Astrocyte of the cerebellum (primary cell): ENCODE measurements at regions not wholly inside any gene's neighbourhood (a gene's known extent, or its start where the extent isn't known, plus 50 kb on each side); places are given as distances from the start of the nearest gene placed in this dataset.

Experiments
- DNase-seq: peaks from one replicate; pipeline ENCODE4 v3.0.0-alpha.2; 2011; ENCODE audit warnings: low read depth
- H3K4me3 ChIP-seq: 2 replicates; pipeline ENCODE4 v1.5.1; 2011; ENCODE audit warnings: mild to moderate bottlenecking, low read depth, low read length, moderate library complexity
- CTCF ChIP-seq: IDR thresholded peaks from 2 replicates; pipeline ENCODE4 v1.5.1; 2012; ENCODE audit warnings: low read length, low read depth, moderate library complexity, mild to moderate bottlenecking; ENCODE audit errors: missing control alignments
- in situ Hi-C: cut with HindIII; loops from 2 replicates; pipeline ENCODE4 v1.10.0; 2017; ENCODE audit warnings: low sequenced_read_pairs

DNA sequence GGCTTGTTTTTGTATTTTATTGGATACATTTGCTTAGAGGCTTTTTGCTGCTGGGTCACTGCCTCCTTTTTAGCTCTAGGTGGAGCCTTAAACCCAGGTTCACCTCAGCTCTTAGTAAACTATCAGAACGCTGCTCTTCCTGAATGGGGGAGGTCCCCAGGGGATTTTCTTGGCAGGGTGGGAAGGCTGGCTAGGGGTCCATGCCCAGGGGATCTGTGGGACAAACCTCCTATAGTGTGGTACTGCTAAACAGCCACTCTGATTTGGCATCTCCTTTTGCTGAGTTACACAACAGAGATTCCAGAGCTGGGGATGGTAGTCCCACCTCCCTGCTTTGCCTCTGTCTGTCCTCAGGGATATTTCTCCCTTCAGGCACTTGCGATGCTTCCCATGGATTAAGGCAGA, 204.9 kb downstream of the ZIC5 start:
- no peak overlapping the region for H3K4me3 ChIP-seq
- in situ Hi-C loops: no loop called here
- no peak for DNase-seq
- TF ChIP-seq CTCF: peak; percentile 50

DNA sequence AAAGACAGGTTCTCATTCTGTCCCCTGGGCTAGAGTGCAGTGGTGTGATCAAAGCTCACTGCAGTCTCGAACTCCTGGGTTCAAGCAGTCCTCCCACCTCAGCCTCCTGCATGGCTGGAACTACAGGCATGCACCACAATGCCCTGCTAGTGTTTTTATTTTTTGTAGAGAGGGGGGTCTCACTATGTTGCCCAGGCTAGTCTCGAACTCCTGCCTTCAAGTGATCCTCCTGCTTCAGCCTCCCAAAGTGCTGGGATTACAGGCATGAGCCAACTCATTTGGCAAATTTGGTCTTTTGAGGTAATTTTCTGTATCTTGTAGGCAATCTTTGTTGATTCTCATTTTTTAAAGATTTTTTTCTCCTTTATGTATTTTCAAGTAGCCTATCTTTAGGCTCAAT, 205.7 kb downstream of the ZIC5 start:
- no peak for DNase-seq
- H3K4me3 ChIP-seq: no peak overlapping the region
- TF ChIP-seq CTCF: no peak
- in situ Hi-C loops: no loop called here

GRCh38 chr13:99760456-99760855, 211.1 kb downstream of the ZIC5 start:
- no peak overlapping the region for H3K4me3 ChIP-seq

DNA sequence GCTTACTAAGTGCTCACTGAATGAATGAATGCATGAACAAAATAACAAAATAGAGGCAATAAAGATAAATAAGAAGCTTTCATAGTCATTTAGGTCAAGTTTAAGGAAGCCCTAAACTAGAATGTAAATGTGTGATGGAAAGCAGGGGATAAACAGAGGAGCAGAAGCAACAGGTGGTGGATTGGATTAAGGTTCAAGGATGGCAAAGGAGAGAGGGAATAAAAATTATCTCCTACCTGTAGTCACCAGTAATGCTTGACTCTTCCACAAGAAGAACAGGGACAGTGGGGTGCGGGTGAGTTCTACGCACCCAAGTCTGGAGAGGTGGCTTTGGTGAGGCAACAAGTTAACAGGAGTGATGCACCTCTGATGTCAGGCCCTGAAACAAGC, 212.4 kb downstream of the ZIC5 start:
- DNase-seq: no peak
- H3K4me3 ChIP-seq: no peak overlapping the region
- in situ Hi-C loops: loop anchor here (5.0 kb wide), 2 partner anchors 38 to 52 kb away; no protein-coding TSS in a partner anchor
- no peak for TF ChIP-seq CTCF

More at GRCh38 chr13:99760456-99760855, 211.1 kb downstream of the ZIC5 start:
- in situ Hi-C loops: no loop called here
- DNase-seq: no peak
- no peak for TF ChIP-seq CTCF

GRCh38 chr13:99758460-99759162, 213.0 kb downstream of the ZIC5 start:
- in situ Hi-C loops: loop anchor here (5.0 kb wide), 2 partner anchors 39 to 51 kb away; no protein-coding TSS in a partner anchor
- no peak overlapping the region for H3K4me3 ChIP-seq
- no peak for DNase-seq
- no peak for TF ChIP-seq CTCF

GRCh38 chr13:99757756-99758459, 213.7 kb downstream of the ZIC5 start:
- in situ Hi-C loops: loop anchor here (5.0 kb wide), 2 partner anchors 39 to 51 kb away; no protein-coding TSS in a partner anchor
- no peak for DNase-seq
- H3K4me3 ChIP-seq: no peak overlapping the region
- no peak for TF ChIP-seq CTCF
